HG03280 (cell line): ENCODE measurements at regions not wholly inside any gene's neighbourhood (a gene's known extent, or its start where the extent isn't known, plus 50 kb on each side); places are given as distances from the start of the nearest gene placed in this dataset.

Experiments
- ATAC-seq: cut with Tn5 transposase; IDR thresholded peaks from one replicate; pipeline ENCODE4 v1.9.1; 2021; ENCODE audit warnings: mild to moderate bottlenecking, moderate library complexity; ENCODE audit not compliant: unreplicated experiment

GRCh38 chr3:76061654-76062053 is 276.3 kb upstream of the ZNF717 start:
- no peak for ATAC-seq

- ATAC-seq = no peak
Measured at GRCh38 chr3:76063019-76063418, 277.7 kb upstream of the ZNF717 start.

- ATAC-seq = no peak
Measured at GRCh38 chr3:76063811-76064210, 278.5 kb upstream of the ZNF717 start.

- no peak for ATAC-seq
Measured at GRCh38 chr3:76065964-76066363, 280.6 kb upstream of the ZNF717 start.

- ATAC-seq = no peak
Measured at GRCh38 chr3:76078101-76078500, 292.8 kb upstream of the ZNF717 start.

GRCh38 chr3:76083992-76084391 is 298.6 kb upstream of the ZNF717 start:
- no peak for ATAC-seq

GRCh38 chr3:76096036-76096435 is 310.7 kb upstream of the ZNF717 start:
- ATAC-seq = no peak

- ATAC-seq = no peak
Measured at GRCh38 chr3:76096836-76097588, 311.7 kb upstream of the ZNF717 start.

- ATAC-seq = no peak
Measured at GRCh38 chr3:76097589-76097969, 312.2 kb upstream of the ZNF717 start.

GRCh38 chr3:76099956-76100355 is 314.6 kb upstream of the ZNF717 start:
- ATAC-seq = no peak

GRCh38 chr3:76107935-76108570 is 322.7 kb upstream of the ZNF717 start:
- ATAC-seq = no peak

GRCh38 chr3:76111808-76112207 is 326.5 kb upstream of the ZNF717 start:
- no peak for ATAC-seq

- no peak for ATAC-seq
Measured at GRCh38 chr3:76122007-76122406, 336.7 kb upstream of the ZNF717 start.

GRCh38 chr3:76129441-76129840 is 344.1 kb upstream of the ZNF717 start:
- no peak for ATAC-seq

- ATAC-seq = no peak
Measured at GRCh38 chr3:76131396-76132153, 346.2 kb upstream of the ZNF717 start.

- no peak for ATAC-seq
Measured at GRCh38 chr3:76132154-76132470, 346.8 kb upstream of the ZNF717 start.

- no peak for ATAC-seq
Measured at GRCh38 chr3:76134166-76134565, 348.8 kb upstream of the ZNF717 start.

- no peak for ATAC-seq
Measured at GRCh38 chr3:76138921-76139320, 353.6 kb upstream of the ZNF717 start.

- ATAC-seq = no peak
Measured at GRCh38 chr3:76147846-76148245, 362.5 kb upstream of the ZNF717 start.

- no peak for ATAC-seq
Measured at GRCh38 chr3:76152028-76152427, 366.7 kb upstream of the ZNF717 start.

- no peak for ATAC-seq
Measured at GRCh38 chr3:76161856-76162255, 376.5 kb upstream of the ZNF717 start.

GRCh38 chr3:76171647-76172046 is 386.3 kb upstream of the ZNF717 start:
- ATAC-seq = no peak
